SIG-M5 treated with dmso at 0.1 percent for 504 hours (cell line): ENCODE measurements at regions not wholly inside any gene's neighbourhood (a gene's known extent, or its start where the extent isn't known, plus 50 kb on each side); places are given as distances from the start of the nearest gene placed in this dataset.
A peak's percentile ranks its signal among the peaks of the same experiment; 100 is the strongest.
"Not testable (repeated sequence)": the region's sequence is repeated elsewhere in the genome, so short reads cannot be mapped to it uniquely, and the experiment has no call there.

ENCODE experiments used
- DNase-seq: peaks from one replicate; lab custom pipeline; 2025; ENCODE audit not compliant: unreplicated experiment; lab: John Stamatoyannopoulos, UW

GRCh38 chr15:58355382-58355971, 76.3 kb upstream of the LIPC start:
- DNase-seq, result no peak

- no peak for DNase-seq
Measured at GRCh38 chr15:58355973-58356372, 75.8 kb upstream of the LIPC start.

- DNase-seq, result no peak
Measured at GRCh38 chr15:58357529-58358476, 74.0 kb upstream of the LIPC start.

- DNase-seq, result no peak
Measured at GRCh38 chr15:58360421-58361090, 71.2 kb upstream of the LIPC start.

- peak; percentile 46 for DNase-seq
Measured at GRCh38 chr15:58361273-58361759, 70.5 kb upstream of the LIPC start.

- DNase-seq, result no peak
Measured at GRCh38 chr15:58362262-58362922, 69.4 kb upstream of the LIPC start.

- not testable (repeated sequence) for DNase-seq
Measured at GRCh38 chr15:58363118-58363517, 68.7 kb upstream of the LIPC start.

GRCh38 chr15:58363673-58364072, 68.1 kb upstream of the LIPC start:
- DNase-seq, result not testable (repeated sequence)

GRCh38 chr15:58365098-58365497, 66.7 kb upstream of the LIPC start:
- DNase-seq, result not testable (repeated sequence)

GRCh38 chr15:58369261-58369701, 62.5 kb upstream of the LIPC start:
- DNase-seq, result no peak

- no peak for DNase-seq
Measured at GRCh38 chr15:58369956-58370355, 61.8 kb upstream of the LIPC start.

GRCh38 chr15:58374147-58374546, 57.6 kb upstream of the LIPC start:
- no peak for DNase-seq

GRCh38 chr15:58377193-58377592, 54.6 kb upstream of the LIPC start:
- DNase-seq, result no peak

GRCh38 chr15:58378241-58379085, 53.3 kb upstream of the LIPC start:
- DNase-seq, result no peak

GRCh38 chr15:58379454-58379853, 52.3 kb upstream of the LIPC start:
- DNase-seq, result not testable (repeated sequence)

GRCh38 chr15:58380280-58380945, 51.4 kb upstream of the LIPC start:
- DNase-seq, result no peak

GRCh38 chr15:58381697-58382096, 50.1 kb upstream of the LIPC start:
- no peak for DNase-seq
